ENCODE measurements at regions not wholly inside any gene's neighbourhood (a gene's known extent, or its start where the extent isn't known, plus 50 kb on each side); places are given as distances from the start of the nearest gene placed in this dataset.

GRCh38 chr1:232192781-232193450, 437.0 kb downstream of the SIPA1L2 start:
- TF ChIP-seq ZNF274 (IDR thresholded peaks at IDR 0.05; ENCODE audit: low read depth, low read length) (no peak), SUZ12 (IDR thresholded peaks at IDR 0.05; ENCODE audit: extremely low read depth, insufficient read depth, insufficient read length) (no peak), YY1 (IDR thresholded peaks at IDR 0.05; ENCODE audit: insufficient read depth, insufficient read length) (no peak)
